ENCODE measurements at regions not wholly inside any gene's neighbourhood (a gene's known extent, or its start where the extent isn't known, plus 50 kb on each side); places are given as distances from the start of the nearest gene placed in this dataset.

- TF ChIP-seq CTCF (conservative IDR thresholded peaks at IDR 0.05) = no peak
- H3K27ac ChIP-seq = no peak overlapping the region
Measured at GRCh38 chr13:84497613-84498012, 615.3 kb upstream of the SLITRK1 start.

GRCh38 chr13:84491952-84492351, 609.7 kb upstream of the SLITRK1 start:
- TF ChIP-seq CTCF (conservative IDR thresholded peaks at IDR 0.05) = no peak
- H3K27ac ChIP-seq = no peak overlapping the region

GRCh38 chr13:84487752-84488151, 605.5 kb upstream of the SLITRK1 start:
- no peak for TF ChIP-seq CTCF (conservative IDR thresholded peaks at IDR 0.05)
- no peak overlapping the region for H3K27ac ChIP-seq

- no peak overlapping the region for H3K27ac ChIP-seq
- no peak for TF ChIP-seq CTCF (conservative IDR thresholded peaks at IDR 0.05)
Measured at GRCh38 chr13:84481958-84482357, 599.7 kb upstream of the SLITRK1 start.

- no peak for TF ChIP-seq CTCF (conservative IDR thresholded peaks at IDR 0.05)
- H3K27ac ChIP-seq = no peak overlapping the region
Measured at GRCh38 chr13:84479656-84480055, 597.4 kb upstream of the SLITRK1 start.

- TF ChIP-seq CTCF (conservative IDR thresholded peaks at IDR 0.05) = no peak
- no peak overlapping the region for H3K27ac ChIP-seq
Measured at GRCh38 chr13:84470528-84470927, 588.3 kb upstream of the SLITRK1 start.

- H3K27ac ChIP-seq = no peak overlapping the region
- TF ChIP-seq CTCF (conservative IDR thresholded peaks at IDR 0.05) = no peak
Measured at GRCh38 chr13:84466461-84466860, 584.2 kb upstream of the SLITRK1 start.

- H3K27ac ChIP-seq = no peak overlapping the region
- no peak for TF ChIP-seq CTCF (conservative IDR thresholded peaks at IDR 0.05)
Measured at GRCh38 chr13:84460989-84461388, 578.7 kb upstream of the SLITRK1 start.

Measured in VCaP (cell line).